HFFc6 (cell line): ENCODE measurements at regions not wholly inside any gene's neighbourhood (a gene's known extent, or its start where the extent isn't known, plus 50 kb on each side); places are given as distances from the start of the nearest gene placed in this dataset.

Experiments
- DNase-seq: peaks from one replicate; pipeline ENCODE4 v3.0.0-alpha.2; 2018
- H3K27ac Mint-ChIP-seq: 2 replicates; pipeline ENCODE4 v1.8.0; 2020; ENCODE audit warnings: mild to moderate bottlenecking, mixed read lengths
- H3K27me3 Mint-ChIP-seq: 2 replicates; pipeline ENCODE4 v1.8.0; 2021; ENCODE audit warnings: mild to moderate bottlenecking, moderate library complexity, mixed read lengths; ENCODE audit not compliant: insufficient read depth
- H3K36me3 Mint-ChIP-seq: 2 replicates; pipeline ENCODE4 v1.8.0; 2021; ENCODE audit warnings: low read depth, mixed read lengths
- H3K4me1 Mint-ChIP-seq: 2 replicates; pipeline ENCODE4 v1.8.0; 2020; ENCODE audit warnings: low read depth, mixed read lengths
- H3K4me3 Mint-ChIP-seq: 2 replicates; pipeline ENCODE4 v1.8.0; 2020; ENCODE audit warnings: mild to moderate bottlenecking, moderate library complexity, mixed read lengths
- H3K9me3 Mint-ChIP-seq: 2 replicates; pipeline ENCODE4 v1.8.0; 2020; ENCODE audit warnings: mild to moderate bottlenecking, mixed read lengths
- TF ChIP-seq, protein P1 (sequence below): fragments of 200-600 bp; sonication (generic); IDR thresholded peaks from 2 replicates; pipeline ENCODE4 v1.5.0; 2021; ENCODE audit warnings: antibody characterized with exemption, mild to moderate bottlenecking

DNA sequence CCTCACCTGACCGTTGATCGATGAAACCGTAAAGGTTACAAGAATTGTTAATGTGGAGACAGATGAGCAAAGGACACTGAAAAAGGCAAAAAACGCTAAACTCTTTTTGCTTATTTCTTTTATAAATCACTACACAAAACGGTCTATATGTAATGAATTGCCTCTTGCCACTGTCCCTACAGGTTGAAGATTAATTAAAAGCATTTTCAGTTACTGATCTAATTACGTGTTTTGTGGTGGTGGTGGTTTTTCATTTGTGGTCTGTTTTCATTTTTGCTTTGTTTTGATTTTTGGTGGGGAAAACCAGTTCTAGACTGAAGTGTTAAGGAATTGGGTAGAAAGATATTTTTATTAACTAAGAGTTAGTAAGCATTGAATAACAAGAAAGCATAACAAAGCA is 299.2 kb upstream of the LRRN1 start:
- Mint-ChIP-seq H3K9me3 (peaks cover 73% of the 10 kb centered on the region), H3K27me3 (no peaks in the 10 kb centered on the region), H3K4me1 (no peaks in the 10 kb centered on the region), H3K4me3 (no peak overlapping the region), H3K36me3 (no peaks in the 10 kb centered on the region), H3K27ac (no peak overlapping the region)
- TF ChIP-seq, protein P1, sequence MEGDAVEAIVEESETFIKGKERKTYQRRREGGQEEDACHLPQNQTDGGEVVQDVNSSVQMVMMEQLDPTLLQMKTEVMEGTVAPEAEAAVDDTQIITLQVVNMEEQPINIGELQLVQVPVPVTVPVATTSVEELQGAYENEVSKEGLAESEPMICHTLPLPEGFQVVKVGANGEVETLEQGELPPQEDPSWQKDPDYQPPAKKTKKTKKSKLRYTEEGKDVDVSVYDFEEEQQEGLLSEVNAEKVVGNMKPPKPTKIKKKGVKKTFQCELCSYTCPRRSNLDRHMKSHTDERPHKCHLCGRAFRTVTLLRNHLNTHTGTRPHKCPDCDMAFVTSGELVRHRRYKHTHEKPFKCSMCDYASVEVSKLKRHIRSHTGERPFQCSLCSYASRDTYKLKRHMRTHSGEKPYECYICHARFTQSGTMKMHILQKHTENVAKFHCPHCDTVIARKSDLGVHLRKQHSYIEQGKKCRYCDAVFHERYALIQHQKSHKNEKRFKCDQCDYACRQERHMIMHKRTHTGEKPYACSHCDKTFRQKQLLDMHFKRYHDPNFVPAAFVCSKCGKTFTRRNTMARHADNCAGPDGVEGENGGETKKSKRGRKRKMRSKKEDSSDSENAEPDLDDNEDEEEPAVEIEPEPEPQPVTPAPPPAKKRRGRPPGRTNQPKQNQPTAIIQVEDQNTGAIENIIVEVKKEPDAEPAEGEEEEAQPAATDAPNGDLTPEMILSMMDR, result no peak
- DNase-seq, result no peak

DNA sequence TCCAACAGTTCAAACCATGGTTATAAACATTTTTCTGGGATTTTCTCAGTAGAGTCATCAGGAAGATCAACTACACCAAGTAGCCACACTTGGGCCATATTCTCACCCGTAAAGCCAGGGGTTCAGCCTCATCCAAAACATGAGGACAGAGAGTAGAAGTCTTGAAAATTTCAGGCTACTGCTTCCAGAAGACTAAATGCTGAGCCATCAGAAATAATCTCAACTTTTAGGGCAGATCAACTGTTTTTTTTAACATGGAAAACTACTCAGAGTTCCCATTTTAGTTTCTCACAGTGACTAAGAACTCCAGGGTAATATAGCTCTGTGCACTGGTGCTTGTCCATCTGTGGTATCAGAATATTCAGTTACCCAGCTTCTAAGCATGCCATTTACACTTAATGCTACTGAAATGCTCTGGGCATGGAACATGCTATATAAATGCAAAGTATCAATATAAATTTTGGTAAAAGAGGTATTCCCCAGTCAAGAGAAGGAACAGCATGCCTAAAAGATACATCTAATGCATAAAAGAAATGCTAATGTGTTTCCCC is 300.1 kb upstream of the LRRN1 start:
- no peaks in the 10 kb centered on the region for H3K36me3 Mint-ChIP-seq
- TF ChIP-seq, protein P1, result no peak
- no peak overlapping the region for H3K27ac Mint-ChIP-seq
- no peak overlapping the region for H3K4me3 Mint-ChIP-seq
- no peak for DNase-seq
- no peaks in the 10 kb centered on the region for H3K27me3 Mint-ChIP-seq
- H3K4me1 Mint-ChIP-seq, result no peaks in the 10 kb centered on the region
- peaks cover 70% of the 10 kb centered on the region for H3K9me3 Mint-ChIP-seq

DNA sequence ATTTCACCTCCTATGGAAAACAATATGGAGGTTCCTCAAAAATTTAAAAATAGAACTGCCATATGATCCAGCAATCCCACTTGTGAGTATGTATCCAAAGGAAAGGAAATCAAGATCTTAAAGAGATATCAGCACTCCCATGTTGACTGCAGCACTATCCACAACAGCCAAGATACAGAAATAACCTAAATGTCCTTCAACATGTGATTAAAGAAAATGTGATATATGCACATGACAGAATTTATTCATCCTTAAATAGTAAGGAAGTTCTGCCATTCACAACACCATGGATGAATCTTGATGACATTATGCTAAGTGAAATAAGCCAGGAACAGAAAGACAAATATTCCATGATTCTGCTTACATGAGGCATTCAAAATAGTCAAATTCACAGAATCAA is 303.6 kb upstream of the LRRN1 start:
- TF ChIP-seq, protein P1, result no peak
- H3K27ac Mint-ChIP-seq, result no peak overlapping the region
- H3K9me3 Mint-ChIP-seq, result peaks cover 77% of the 10 kb centered on the region
- no peak for DNase-seq
- no peaks in the 10 kb centered on the region for H3K27me3 Mint-ChIP-seq
- H3K36me3 Mint-ChIP-seq, result no peaks in the 10 kb centered on the region
- no peaks in the 10 kb centered on the region for H3K4me1 Mint-ChIP-seq
- no peak overlapping the region for H3K4me3 Mint-ChIP-seq

DNA sequence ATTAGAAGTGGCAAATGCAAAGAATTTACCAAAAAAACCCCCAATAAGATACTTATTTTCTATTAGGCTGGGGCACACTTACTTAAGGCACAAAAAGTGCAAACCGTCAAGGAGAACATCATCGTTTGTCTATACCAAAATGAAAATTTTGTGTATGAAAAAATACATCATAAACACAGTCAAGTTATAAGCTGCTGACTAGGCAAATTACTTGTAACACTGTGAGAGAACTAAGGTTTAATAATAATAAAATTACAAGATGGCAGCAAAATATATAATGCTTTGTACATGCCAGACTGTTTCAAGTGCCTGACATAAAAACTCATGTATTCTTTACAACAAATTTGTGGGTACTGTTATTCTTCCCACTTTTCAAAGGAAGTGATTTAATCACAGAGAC is 297.2 kb upstream of the CRBN start:
- DNase-seq, result no peak
- no peak overlapping the region for H3K4me3 Mint-ChIP-seq
- H3K27me3 Mint-ChIP-seq, result no peaks in the 10 kb centered on the region
- no peak overlapping the region for H3K27ac Mint-ChIP-seq
- peaks cover 7% of the 10 kb centered on the region; the same call in 1 of the 2 replicates for H3K36me3 Mint-ChIP-seq
- no peaks in the 10 kb centered on the region for H3K4me1 Mint-ChIP-seq
- peaks cover 16% of the 10 kb centered on the region for H3K9me3 Mint-ChIP-seq
- TF ChIP-seq, protein P1, result no peak

DNA sequence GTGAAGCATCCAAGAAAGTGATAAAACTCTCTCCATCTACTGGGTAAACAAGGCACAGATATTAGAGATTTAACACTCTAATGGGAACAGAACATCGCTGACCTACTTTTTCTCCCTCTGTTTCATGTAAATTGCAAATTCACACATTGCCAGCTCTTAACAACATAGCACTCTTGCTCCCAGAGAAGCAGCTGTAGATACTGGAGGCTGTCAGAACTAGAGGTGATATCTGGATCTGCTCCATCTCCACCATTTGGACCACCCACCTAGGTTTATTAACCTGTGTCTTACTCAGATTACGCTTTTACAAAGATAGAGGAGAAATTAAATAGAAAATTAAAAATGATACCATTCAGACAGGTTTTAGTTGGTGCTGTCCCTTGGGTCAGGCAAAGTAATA is 289.1 kb upstream of the CRBN start:
- no peak for DNase-seq
- no peak overlapping the region for H3K27ac Mint-ChIP-seq
- no peaks in the 10 kb centered on the region for H3K27me3 Mint-ChIP-seq
- TF ChIP-seq, protein P1, result no peak
- peaks cover 23% of the 10 kb centered on the region for H3K9me3 Mint-ChIP-seq
- H3K36me3 Mint-ChIP-seq, result peaks cover under 1% of the 10 kb centered on the region; the same call in 1 of the 2 replicates
- no peak overlapping the region for H3K4me3 Mint-ChIP-seq
- H3K4me1 Mint-ChIP-seq, result no peaks in the 10 kb centered on the region

DNA sequence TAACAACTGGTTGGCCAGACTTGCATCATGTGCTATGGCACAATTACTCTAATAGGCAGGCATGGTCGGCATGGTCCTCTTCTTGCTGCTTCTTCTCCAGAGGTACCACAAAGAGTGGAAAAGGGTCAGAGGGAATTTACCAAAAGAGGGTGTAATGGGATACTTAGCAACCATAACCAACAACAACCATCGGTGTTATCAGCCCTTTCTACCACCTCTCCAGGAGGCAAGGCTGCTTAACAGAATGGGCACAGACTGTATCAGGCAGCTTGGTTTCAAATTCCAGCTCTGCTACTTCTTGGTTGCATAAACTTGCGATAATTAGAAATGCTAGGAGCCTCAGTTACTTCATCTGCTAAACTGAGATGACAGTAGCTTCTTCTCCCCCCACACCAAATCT is 284.6 kb upstream of the CRBN start:
- Mint-ChIP-seq H3K27me3 (no peaks in the 10 kb centered on the region), H3K9me3 (peaks cover 38% of the 10 kb centered on the region), H3K4me1 (no peaks in the 10 kb centered on the region), H3K4me3 (no peak overlapping the region), H3K36me3 (no peaks in the 10 kb centered on the region; the same call in 1 of the 2 replicates), H3K27ac (no peak overlapping the region)
- TF ChIP-seq, protein P1, result no peak
- no peak for DNase-seq
